ENCODE measurements at regions not wholly inside any gene's neighbourhood (a gene's known extent, or its start where the extent isn't known, plus 50 kb on each side); places are given as distances from the start of the nearest gene placed in this dataset.

DNA sequence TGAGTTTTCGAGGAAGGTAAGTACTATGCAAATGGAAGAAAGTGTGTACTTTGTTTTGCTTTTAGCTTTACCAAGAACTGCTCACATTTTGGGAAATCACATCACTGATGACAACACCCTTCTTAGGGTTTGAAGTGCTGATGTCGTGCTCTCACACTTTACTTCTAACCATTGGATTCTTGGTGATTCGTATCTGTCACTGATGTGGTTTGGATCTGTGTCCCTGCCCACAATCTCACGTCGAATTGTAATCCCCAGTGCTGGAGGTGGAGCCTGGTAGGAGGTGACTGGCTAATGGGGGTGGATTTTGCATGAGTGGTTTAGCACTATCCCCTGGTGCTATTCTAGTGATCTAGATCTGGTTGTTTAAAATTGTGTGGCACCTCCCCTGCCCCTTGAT, 75.4 kb upstream of the RGMA start:
- H3K9me3 ChIP-seq = peaks cover 0 to 4% (median 0%) of the 10 kb centered on the region in 12 donors
- no peak overlapping the region for H3K4me3 ChIP-seq
- 51 to 71% (median 62%) methylated on average over 5 of the region's 5 CpGs for WGBS, 4 donors
- no peak overlapping the region for H3K27ac ChIP-seq
- DNase-seq = no peak
- H3K27me3 ChIP-seq = peaks cover 0 to 21% (median 0%) of the 10 kb centered on the region in 9 donors
- no peak for ATAC-seq
- no peaks in the 10 kb centered on the region for H3K36me3 ChIP-seq
- intact Hi-C loops (cut with DNase I) = no loop called here
- H3K4me1 ChIP-seq = peaks cover 0 to 4% (median 0%) of the 10 kb centered on the region in 12 donors
- TF ChIP-seq, protein P1, sequence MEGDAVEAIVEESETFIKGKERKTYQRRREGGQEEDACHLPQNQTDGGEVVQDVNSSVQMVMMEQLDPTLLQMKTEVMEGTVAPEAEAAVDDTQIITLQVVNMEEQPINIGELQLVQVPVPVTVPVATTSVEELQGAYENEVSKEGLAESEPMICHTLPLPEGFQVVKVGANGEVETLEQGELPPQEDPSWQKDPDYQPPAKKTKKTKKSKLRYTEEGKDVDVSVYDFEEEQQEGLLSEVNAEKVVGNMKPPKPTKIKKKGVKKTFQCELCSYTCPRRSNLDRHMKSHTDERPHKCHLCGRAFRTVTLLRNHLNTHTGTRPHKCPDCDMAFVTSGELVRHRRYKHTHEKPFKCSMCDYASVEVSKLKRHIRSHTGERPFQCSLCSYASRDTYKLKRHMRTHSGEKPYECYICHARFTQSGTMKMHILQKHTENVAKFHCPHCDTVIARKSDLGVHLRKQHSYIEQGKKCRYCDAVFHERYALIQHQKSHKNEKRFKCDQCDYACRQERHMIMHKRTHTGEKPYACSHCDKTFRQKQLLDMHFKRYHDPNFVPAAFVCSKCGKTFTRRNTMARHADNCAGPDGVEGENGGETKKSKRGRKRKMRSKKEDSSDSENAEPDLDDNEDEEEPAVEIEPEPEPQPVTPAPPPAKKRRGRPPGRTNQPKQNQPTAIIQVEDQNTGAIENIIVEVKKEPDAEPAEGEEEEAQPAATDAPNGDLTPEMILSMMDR (IDR thresholded peaks at IDR 0.05) = no peak
- no peak for TF ChIP-seq POLR2A (IDR thresholded peaks at IDR 0.05)

DNA sequence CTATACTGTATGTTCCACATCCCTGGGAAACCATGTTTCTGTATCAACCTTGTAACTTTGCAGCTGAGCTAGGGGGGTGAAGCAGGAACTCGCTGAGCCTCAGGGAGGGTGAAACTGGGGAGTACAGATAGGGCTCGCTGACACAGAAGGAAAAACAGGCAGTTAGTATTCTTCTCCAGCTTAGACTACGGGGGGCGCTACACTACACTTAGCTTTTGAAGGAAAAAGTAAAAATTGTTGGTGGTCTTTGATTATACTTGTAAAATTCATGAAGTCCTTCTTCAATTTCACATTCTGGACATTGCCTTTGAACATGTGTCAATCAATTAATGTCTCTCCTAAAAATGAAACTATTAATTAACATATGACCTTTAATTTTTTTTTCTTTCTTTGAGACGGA, 73.5 kb upstream of the RGMA start:
- no peak overlapping the region for H3K27ac ChIP-seq
- no peak for DNase-seq
- 86 to 90% (median 88%) methylated on average over 5 of the region's 5 CpGs for WGBS, 4 donors

DNA sequence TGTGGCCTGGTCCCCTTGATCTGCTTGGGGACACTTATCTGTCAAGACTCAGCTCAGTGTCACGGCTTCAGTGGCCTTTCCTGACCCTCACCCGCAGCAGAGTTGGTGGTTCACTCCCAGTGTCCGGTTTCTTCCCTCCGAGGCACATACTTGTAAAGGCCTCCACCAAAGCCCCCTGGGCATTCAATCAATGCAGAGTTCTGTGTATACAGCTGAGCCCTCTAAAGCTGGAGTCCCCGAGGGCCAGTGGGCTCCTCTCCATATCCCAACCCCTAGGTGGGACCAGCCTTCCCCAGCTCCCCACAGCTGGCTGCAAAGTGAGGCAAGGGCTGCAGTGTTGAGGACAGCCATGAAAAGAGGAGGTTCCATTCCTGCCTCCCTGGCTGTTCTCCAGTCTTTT, 70.9 kb upstream of the RGMA start:
- ATAC-seq = no peak
- Histone ChIP-seq H3K27ac (no peak overlapping the region), H3K4me1 (no peaks in the 10 kb centered on the region), H3K4me3 (no peak overlapping the region), H3K27me3 (peaks cover 0 to 14% (median 0%) of the 10 kb centered on the region in 9 donors), H3K9me3 (peaks cover 0 to 10% (median 0%) of the 10 kb centered on the region in 12 donors), H3K36me3 (no peaks in the 10 kb centered on the region)
- intact Hi-C loops (cut with DNase I) = no loop called here
- DNase-seq = no peak
- TF ChIP-seq, protein P1 (IDR thresholded peaks at IDR 0.05) = no peak
- TF ChIP-seq POLR2A (IDR thresholded peaks at IDR 0.05) = no peak
- WGBS, 4 donors = 69 to 83% (median 79%) methylated on average over 4 to 5 of the region's 5 CpGs

More for the DNA sequence above, 73.5 kb upstream of the RGMA start:
- Histone ChIP-seq H3K9me3 (no peaks in the 10 kb centered on the region), H3K4me1 (no peaks in the 10 kb centered on the region), H3K27me3 (peaks cover 0 to 21% (median 0%) of the 10 kb centered on the region in 9 donors), H3K36me3 (no peaks in the 10 kb centered on the region), H3K4me3 (no peak overlapping the region)
- ATAC-seq = no peak
- intact Hi-C loops (cut with DNase I) = no loop called here
- no peak for TF ChIP-seq POLR2A (IDR thresholded peaks at IDR 0.05)
- TF ChIP-seq, protein P1 (IDR thresholded peaks at IDR 0.05) = no peak

DNA sequence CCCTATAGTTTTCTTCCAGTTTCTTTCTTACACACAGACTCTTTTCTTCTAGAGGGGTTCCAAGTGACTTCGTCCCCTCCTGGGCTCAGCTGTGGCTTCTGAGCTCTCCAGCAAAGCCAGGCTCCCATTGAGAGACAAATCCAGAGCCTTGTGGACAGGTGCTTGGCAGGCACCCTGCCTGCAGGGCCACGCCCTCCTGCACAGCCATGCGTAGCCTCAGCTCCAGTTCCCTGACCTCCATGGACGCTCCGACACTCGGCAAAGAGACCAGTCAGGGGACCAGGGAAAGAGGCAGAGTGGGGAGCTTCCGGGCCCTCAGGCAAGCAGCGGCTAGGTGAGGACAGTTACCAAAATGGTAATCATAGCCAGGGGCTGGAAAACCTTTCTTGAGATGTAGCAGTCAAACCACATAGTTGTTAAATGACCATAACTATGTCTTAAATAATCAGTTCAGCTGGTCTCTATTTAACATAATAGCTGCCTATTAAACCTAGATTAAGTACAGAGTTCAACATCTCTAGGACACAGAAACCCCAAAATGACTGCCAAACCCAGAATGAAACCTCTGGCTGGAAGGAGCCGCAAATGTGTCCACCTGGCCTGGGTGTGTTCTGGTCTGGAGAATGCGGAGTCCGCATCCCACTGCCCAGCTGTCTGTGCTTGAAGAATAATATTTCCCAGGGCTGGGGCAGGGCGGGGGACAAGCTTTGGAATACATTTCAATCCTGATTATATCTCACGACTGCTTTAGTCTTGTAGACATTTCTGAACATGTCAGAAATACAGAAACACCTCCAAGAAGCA, 69.3 kb upstream of the RGMA start:
- ATAC-seq = no peak
- H3K27me3 ChIP-seq = no peaks in the 10 kb centered on the region
- 85 to 91% (median 88%) methylated on average over 12 to 13 of the region's 13 CpGs for WGBS, 4 donors
- no peak overlapping the region for H3K27ac ChIP-seq
- intact Hi-C loops (cut with DNase I) = no loop called here
- peaks cover 0 to 11% (median 2%) of the 10 kb centered on the region in 12 donors for H3K4me1 ChIP-seq
- no peak for DNase-seq
- H3K9me3 ChIP-seq = peaks cover 0 to 10% (median 0%) of the 10 kb centered on the region in 12 donors
- TF ChIP-seq, protein P1 (IDR thresholded peaks at IDR 0.05) = no peak
- no peak for TF ChIP-seq POLR2A (IDR thresholded peaks at IDR 0.05)
- no peak overlapping the region for H3K4me3 ChIP-seq
- no peaks in the 10 kb centered on the region for H3K36me3 ChIP-seq
